ENCODE measurements at regions not wholly inside any gene's neighbourhood (a gene's known extent, or its start where the extent isn't known, plus 50 kb on each side); places are given as distances from the start of the nearest gene placed in this dataset.

DNA sequence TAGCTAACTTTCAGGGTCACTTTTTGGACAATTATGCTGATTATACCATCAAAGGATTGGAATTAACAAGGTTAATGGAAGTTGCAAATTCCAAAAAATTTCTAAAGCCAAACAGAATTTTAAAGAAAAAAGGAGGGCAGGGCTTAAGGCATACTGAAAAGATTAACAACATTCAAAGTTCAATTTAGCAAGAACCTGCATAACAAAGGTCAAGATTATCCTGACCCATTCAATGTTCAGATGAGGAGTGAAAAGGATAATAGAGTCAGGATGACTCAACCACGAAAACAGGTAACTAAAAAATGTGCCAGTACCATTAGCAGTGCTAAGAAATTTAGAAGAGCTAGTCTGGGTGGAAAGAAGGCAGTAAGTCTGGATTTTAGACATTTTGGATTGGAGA, 139.8 kb upstream of the HNMT start:
- Mint-ChIP-seq H3K4me3 (no peak overlapping the region), H3K27ac (no peak overlapping the region), H3K4me1 (peaks cover 16% of the 10 kb centered on the region), H3K27me3 (ENCODE audit: low read depth, poor library complexity) (peaks cover 11% of the 10 kb centered on the region), H3K9me3 (no peaks in the 10 kb centered on the region), H3K36me3 (ENCODE audit: low read depth) (no peaks in the 10 kb centered on the region)
- no peak for DNase-seq
- no peak for TF ChIP-seq CTCF (IDR thresholded peaks at IDR 0.05)

DNA sequence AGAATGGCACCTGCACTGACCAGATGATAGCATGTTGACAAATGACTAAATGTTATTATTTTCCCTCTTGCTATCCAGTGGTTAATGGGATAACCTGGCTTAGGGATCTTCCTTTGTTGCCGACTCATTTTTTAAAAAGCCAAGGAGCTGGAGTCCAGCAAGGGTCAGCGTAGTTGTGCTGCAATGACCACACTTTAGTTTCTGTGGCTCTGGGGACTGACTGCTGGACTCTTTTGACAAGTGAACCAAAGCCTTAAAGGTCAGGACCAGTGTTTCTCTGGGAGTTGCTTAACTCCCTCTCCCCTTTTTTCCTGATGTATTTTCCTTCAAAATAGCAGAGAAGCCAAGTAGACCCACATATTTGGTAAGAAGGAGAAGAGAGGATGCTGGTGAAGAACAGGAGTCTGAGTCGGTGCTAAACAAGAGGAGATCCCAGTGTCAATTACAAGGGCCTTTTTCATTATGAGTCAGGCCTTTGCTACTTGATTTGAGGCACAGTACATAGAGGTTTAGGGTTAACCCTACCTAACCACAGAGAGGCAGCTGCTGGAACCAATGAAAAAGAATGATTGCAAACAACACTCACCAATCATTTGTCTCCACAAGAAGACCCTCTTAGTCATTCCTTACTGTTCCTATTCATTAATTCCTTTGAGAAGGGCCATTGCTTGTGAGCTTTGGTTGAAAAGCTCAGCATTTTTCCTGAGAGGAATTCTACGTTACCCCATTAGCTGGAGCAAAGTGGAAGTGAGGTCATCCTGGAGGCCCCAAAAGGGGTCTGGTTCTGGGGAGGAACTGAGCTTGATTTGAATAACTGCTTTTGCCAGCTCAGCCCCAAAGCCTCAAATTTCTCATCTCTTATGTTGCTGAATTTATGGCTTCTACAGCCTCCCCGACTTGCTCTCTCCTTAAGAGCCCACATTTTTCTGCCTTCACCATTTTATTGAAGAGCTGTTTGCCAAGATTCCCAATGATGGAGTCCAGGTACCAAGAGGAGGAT, 137.6 kb upstream of the HNMT start:
- no peaks in the 10 kb centered on the region for H3K9me3 Mint-ChIP-seq
- DNase-seq = no peak
- H3K27me3 Mint-ChIP-seq (ENCODE audit: low read depth, poor library complexity) = peaks cover 5% of the 10 kb centered on the region
- no peak overlapping the region for H3K4me3 Mint-ChIP-seq
- H3K36me3 Mint-ChIP-seq (ENCODE audit: low read depth) = no peaks in the 10 kb centered on the region
- peaks cover 16% of the 10 kb centered on the region for H3K4me1 Mint-ChIP-seq
- TF ChIP-seq CTCF (IDR thresholded peaks at IDR 0.05) = no peak
- peak overlapping the region; percentile 5 for H3K27ac Mint-ChIP-seq

DNA sequence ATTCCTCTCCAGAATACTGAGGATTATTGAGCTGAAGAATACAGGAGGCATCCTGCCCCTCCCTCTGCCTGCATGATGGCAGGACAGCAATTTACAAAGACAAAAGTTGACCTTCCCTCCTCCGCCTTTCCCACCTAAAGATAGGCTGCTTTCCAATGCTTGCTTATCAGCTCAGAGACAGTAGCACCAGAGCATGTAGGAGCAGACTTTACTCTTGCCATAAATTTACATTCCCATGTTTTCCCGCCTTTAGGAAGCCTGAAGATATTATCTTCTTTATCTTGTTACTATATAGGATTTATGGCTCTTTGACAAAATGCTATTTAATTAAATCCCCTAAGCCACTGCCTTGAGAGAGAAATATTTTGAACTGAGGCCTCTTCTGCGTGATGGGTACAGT, 135.6 kb upstream of the HNMT start:
- H3K4me3 Mint-ChIP-seq = no peak overlapping the region
- no peak for DNase-seq
- no peak for TF ChIP-seq CTCF (IDR thresholded peaks at IDR 0.05)
- no peaks in the 10 kb centered on the region for H3K36me3 Mint-ChIP-seq (ENCODE audit: low read depth)
- H3K4me1 Mint-ChIP-seq = peaks cover 16% of the 10 kb centered on the region
- no peak overlapping the region for H3K27ac Mint-ChIP-seq
- peaks cover 5% of the 10 kb centered on the region for H3K27me3 Mint-ChIP-seq (ENCODE audit: low read depth, poor library complexity)
- H3K9me3 Mint-ChIP-seq = no peaks in the 10 kb centered on the region

GRCh38 chr2:137829251-137829650, 135.0 kb upstream of the HNMT start:
- Mint-ChIP-seq H3K27me3 (ENCODE audit: low read depth, poor library complexity) (peaks cover 3% of the 10 kb centered on the region), H3K9me3 (no peaks in the 10 kb centered on the region), H3K4me3 (no peak overlapping the region), H3K27ac (no peak overlapping the region), H3K36me3 (ENCODE audit: low read depth) (no peaks in the 10 kb centered on the region), H3K4me1 (peaks cover 16% of the 10 kb centered on the region)
- TF ChIP-seq CTCF (IDR thresholded peaks at IDR 0.05) = no peak
- no peak for DNase-seq

- no peak for TF ChIP-seq CTCF (IDR thresholded peaks at IDR 0.05)
- Mint-ChIP-seq H3K27me3 (ENCODE audit: low read depth, poor library complexity) (peaks cover 5% of the 10 kb centered on the region), H3K36me3 (ENCODE audit: low read depth) (no peaks in the 10 kb centered on the region), H3K4me1 (no peaks in the 10 kb centered on the region), H3K4me3 (no peak overlapping the region), H3K9me3 (no peaks in the 10 kb centered on the region), H3K27ac (no peak overlapping the region)
- no peak for DNase-seq
Measured at GRCh38 chr2:137834760-137835379, 129.4 kb upstream of the HNMT start.

All from nephron progenitor cell (in vitro differentiated cells).